ENCODE measurements at regions not wholly inside any gene's neighbourhood (a gene's known extent, or its start where the extent isn't known, plus 50 kb on each side); places are given as distances from the start of the nearest gene placed in this dataset.

GRCh38 chr6:150547502-150548222 is 52.0 kb upstream of the PLEKHG1 start:
- H3K4me2 ChIP-seq (ENCODE audit: control insufficient read depth, extremely low read depth, insufficient read depth, low read depth, low read length), result no peak overlapping the region
- peaks cover 40% of the 10 kb centered on the region for H3K27me3 ChIP-seq (ENCODE audit: control insufficient read depth, extremely low read depth, insufficient read depth, low read length)
- no peaks in the 10 kb centered on the region for H3K9me1 ChIP-seq (ENCODE audit: control insufficient read depth, extremely low read depth, insufficient read depth, low read length)
- dilution Hi-C loops (cut with MboI; ENCODE audit: extremely low pct_ligation_motif_present, low sequenced_read_pairs), result no loop called here
- H2AFZ ChIP-seq (ENCODE audit: control insufficient read depth, low read length), result no peak overlapping the region
- no peak for FAIRE-seq
- DNase-seq (ENCODE audit: low read depth, low spot score), result no peak
- H3K27ac ChIP-seq (ENCODE audit: control insufficient read depth, insufficient read depth, low read length), result no peak overlapping the region
- H3K4me3 ChIP-seq (ENCODE audit: control insufficient read depth in 2 of 3, extremely low read depth in 1 of 3, insufficient read depth in 2 of 3, low read depth in 1 of 3, low read length in 3 of 3), result no peak overlapping the region
- no peak overlapping the region for H3K9ac ChIP-seq (ENCODE audit: control insufficient read depth, extremely low read depth, insufficient read depth, low read length)
- TF ChIP-seq EZH2 (IDR thresholded peaks at IDR 0.05; ENCODE audit: low read length) (no peak), CTCF (optimal IDR thresholded peaks at IDR 0.05 in 1 of 3, IDR thresholded peaks at IDR 0.05 in 1 of 3, conservative IDR thresholded peaks at IDR 0.05 in 1 of 3; ENCODE audit: extremely low read depth in 1 of 3, insufficient read depth in 2 of 3, low read length in 3 of 3) (no peak)
- no peaks in the 10 kb centered on the region for H3K36me3 ChIP-seq (ENCODE audit: control insufficient read depth in 2 of 2, extremely low read depth in 1 of 2, insufficient read depth in 2 of 2, low read length in 2 of 2)
- no peaks in the 10 kb centered on the region for H3K79me2 ChIP-seq (ENCODE audit: control insufficient read depth, insufficient read depth, low read length)
- H3K4me1 ChIP-seq (ENCODE audit: control insufficient read depth, extremely low read depth, insufficient read depth, low read length), result no peaks in the 10 kb centered on the region
- H4K20me1 ChIP-seq (ENCODE audit: control insufficient read depth, extremely low read depth, insufficient read depth, low read length), result no peaks in the 10 kb centered on the region
- H3K9me3 ChIP-seq (ENCODE audit: control insufficient read depth, low read depth, low read length), result no peaks in the 10 kb centered on the region

- H2AFZ ChIP-seq (ENCODE audit: control insufficient read depth, low read length), result no peak overlapping the region
These were observed 51.4 kb upstream of the PLEKHG1 start for GRCh38 chr6:150548330-150548729.

More at GRCh38 chr6:150548330-150548729, 51.4 kb upstream of the PLEKHG1 start:
- DNase-seq (ENCODE audit: low read depth, low spot score) (no peak), FAIRE-seq (no peak)
- dilution Hi-C loops (cut with MboI; ENCODE audit: extremely low pct_ligation_motif_present, low sequenced_read_pairs), result no loop called here
- Histone ChIP-seq H4K20me1 (ENCODE audit: control insufficient read depth, extremely low read depth, insufficient read depth, low read length) (no peaks in the 10 kb centered on the region), H3K79me2 (ENCODE audit: control insufficient read depth, insufficient read depth, low read length) (no peaks in the 10 kb centered on the region), H3K36me3 (ENCODE audit: control insufficient read depth in 2 of 2, extremely low read depth in 1 of 2, insufficient read depth in 2 of 2, low read length in 2 of 2) (no peaks in the 10 kb centered on the region), H3K9me3 (ENCODE audit: control insufficient read depth, low read depth, low read length) (no peaks in the 10 kb centered on the region), H3K4me2 (ENCODE audit: control insufficient read depth, extremely low read depth, insufficient read depth, low read depth, low read length) (no peak overlapping the region), H3K9ac (ENCODE audit: control insufficient read depth, extremely low read depth, insufficient read depth, low read length) (no peak overlapping the region), H3K4me1 (ENCODE audit: control insufficient read depth, extremely low read depth, insufficient read depth, low read length) (no peaks in the 10 kb centered on the region), H3K4me3 (ENCODE audit: control insufficient read depth in 2 of 3, extremely low read depth in 1 of 3, insufficient read depth in 2 of 3, low read depth in 1 of 3, low read length in 3 of 3) (no peak overlapping the region), H3K9me1 (ENCODE audit: control insufficient read depth, extremely low read depth, insufficient read depth, low read length) (no peaks in the 10 kb centered on the region), H3K27me3 (ENCODE audit: control insufficient read depth, extremely low read depth, insufficient read depth, low read length) (peaks cover 33% of the 10 kb centered on the region), H3K27ac (ENCODE audit: control insufficient read depth, insufficient read depth, low read length) (no peak overlapping the region)
- no peak for TF ChIP-seq EZH2 (IDR thresholded peaks at IDR 0.05; ENCODE audit: low read length)
- no peak for TF ChIP-seq CTCF (optimal IDR thresholded peaks at IDR 0.05 in 1 of 3, IDR thresholded peaks at IDR 0.05 in 1 of 3, conservative IDR thresholded peaks at IDR 0.05 in 1 of 3; ENCODE audit: extremely low read depth in 1 of 3, insufficient read depth in 2 of 3, low read length in 3 of 3)

All from keratinocyte (primary cell).